ENCODE measurements at regions not wholly inside any gene's neighbourhood (a gene's known extent, or its start where the extent isn't known, plus 50 kb on each side); places are given as distances from the start of the nearest gene placed in this dataset.

DNA sequence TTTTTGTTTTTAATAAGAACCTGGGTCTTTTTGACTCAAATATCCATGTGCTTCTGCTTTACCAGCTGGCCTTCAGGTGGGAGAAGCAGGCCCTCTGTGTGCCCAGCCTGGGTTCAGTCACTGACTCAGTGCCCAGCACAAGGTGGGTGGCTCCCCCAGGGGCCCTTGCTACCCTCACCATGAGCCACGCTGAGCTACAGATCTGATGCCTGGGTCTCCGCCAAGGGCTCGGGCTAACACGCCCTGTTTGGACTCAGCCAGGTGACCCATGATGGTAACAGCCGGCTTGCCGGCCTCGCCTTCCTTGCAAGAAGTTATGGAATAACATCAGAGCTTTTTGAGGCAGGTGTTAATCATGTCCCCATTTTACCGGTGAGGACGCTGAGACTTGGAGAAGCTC lies 109.5 kb upstream of the NLRP1 start:
- TF ChIP-seq POLR2A (IDR thresholded peaks at IDR 0.05) (no peak), CTCF (IDR thresholded peaks at IDR 0.05) (no peak), EP300 (IDR thresholded peaks at IDR 0.05) (no peak)
- Histone ChIP-seq H3K36me3 (no peaks in the 10 kb centered on the region), H3K27me3 (no peaks in the 10 kb centered on the region), H3K4me1 (no peaks in the 10 kb centered on the region), H3K27ac (no peak overlapping the region), H3K9me3 (peaks cover 0 to 9% (median 0%) of the 10 kb centered on the region in 4 donors), H3K4me3 (no peak overlapping the region)
- DNase-seq (ENCODE audit: low spot score in 2 of 2) = no peak
- WGBS, 2 donors = 74 to 82% methylated on average over 9 of the region's 9 CpGs

GRCh38 chr17:5694551-5694950 lies 110.2 kb upstream of the NLRP1 start:
- H3K27me3 ChIP-seq = no peaks in the 10 kb centered on the region
- 27 to 30% methylated on average over 8 of the region's 8 CpGs for WGBS, 2 donors

GRCh38 chr17:5695480-5695879 lies 111.2 kb upstream of the NLRP1 start:
- no peak for TF ChIP-seq EP300 (IDR thresholded peaks at IDR 0.05)
- TF ChIP-seq CTCF (IDR thresholded peaks at IDR 0.05) = no peak
- TF ChIP-seq POLR2A (IDR thresholded peaks at IDR 0.05) = no peak
- no peak overlapping the region for H3K4me3 ChIP-seq
- H3K27me3 ChIP-seq = no peaks in the 10 kb centered on the region
- H3K4me1 ChIP-seq = no peaks in the 10 kb centered on the region
- H3K9me3 ChIP-seq = peaks cover 0 to 8% (median 0%) of the 10 kb centered on the region in 4 donors
- no peaks in the 10 kb centered on the region for H3K36me3 ChIP-seq
- DNase-seq (ENCODE audit: low spot score in 2 of 2) = no peak
- whole genome bisulfite sequencing, 2 donors = 52 to 61% methylated on average over 3 of the region's 3 CpGs
- H3K27ac ChIP-seq = no peak overlapping the region

More at GRCh38 chr17:5694551-5694950, 110.2 kb upstream of the NLRP1 start:
- no peak for DNase-seq (ENCODE audit: low spot score in 2 of 2)
- Histone ChIP-seq H3K27ac (no peak overlapping the region), H3K9me3 (peaks cover 0 to 11% (median 0%) of the 10 kb centered on the region in 4 donors), H3K4me3 (no peak overlapping the region), H3K4me1 (no peaks in the 10 kb centered on the region), H3K36me3 (no peaks in the 10 kb centered on the region)
- no peak for TF ChIP-seq EP300 (IDR thresholded peaks at IDR 0.05)
- no peak for TF ChIP-seq CTCF (IDR thresholded peaks at IDR 0.05)
- no peak for TF ChIP-seq POLR2A (IDR thresholded peaks at IDR 0.05)

DNA sequence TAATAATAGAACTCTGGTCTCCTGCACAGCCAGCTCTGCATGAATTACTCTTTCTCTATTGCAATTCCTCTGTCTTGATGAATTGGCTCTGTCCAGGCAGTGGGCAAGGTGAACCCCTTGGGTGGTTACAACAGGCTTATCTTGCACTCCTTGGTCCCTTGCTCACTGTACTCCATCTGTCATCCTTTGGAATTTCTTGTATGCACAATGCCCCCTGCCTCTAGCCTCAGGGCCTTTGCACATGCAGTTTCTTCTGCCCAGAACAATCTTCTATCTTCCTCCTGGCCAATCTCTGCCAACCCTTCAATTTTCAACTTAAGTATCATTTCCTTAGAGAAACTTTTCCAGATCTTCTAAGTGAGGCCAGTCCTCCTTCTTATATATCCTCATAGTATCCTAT lies 114.7 kb upstream of the NLRP1 start:
- Histone ChIP-seq H3K4me1 (no peaks in the 10 kb centered on the region), H3K27ac (no peak overlapping the region)

GRCh38 chr17:5699814-5700213 lies 115.5 kb upstream of the NLRP1 start:
- Histone ChIP-seq H3K4me3 (no peak overlapping the region), H3K4me1 (no peaks in the 10 kb centered on the region), H3K27me3 (no peaks in the 10 kb centered on the region), H3K27ac (no peak overlapping the region), H3K36me3 (no peaks in the 10 kb centered on the region), H3K9me3 (peaks cover 0 to 32% (median 0%) of the 10 kb centered on the region in 4 donors)
- DNase-seq (ENCODE audit: low spot score in 2 of 2) = no peak
- TF ChIP-seq EP300 (IDR thresholded peaks at IDR 0.05) (no peak), POLR2A (IDR thresholded peaks at IDR 0.05) (no peak), CTCF (IDR thresholded peaks at IDR 0.05) (no peak)
- 21 to 30% methylated on average over 7 of the region's 7 CpGs for WGBS, 2 donors

More for the DNA sequence above, 114.7 kb upstream of the NLRP1 start:
- no peaks in the 10 kb centered on the region for H3K36me3 ChIP-seq
- no peak for DNase-seq (ENCODE audit: low spot score in 2 of 2)
- H3K4me3 ChIP-seq = no peak overlapping the region
- no peaks in the 10 kb centered on the region for H3K27me3 ChIP-seq
- H3K9me3 ChIP-seq = peaks cover 0 to 32% (median 0%) of the 10 kb centered on the region in 4 donors
- no peak for TF ChIP-seq EP300 (IDR thresholded peaks at IDR 0.05)
- TF ChIP-seq POLR2A (IDR thresholded peaks at IDR 0.05) = no peak
- TF ChIP-seq CTCF (IDR thresholded peaks at IDR 0.05) = no peak

Data from tibial nerve (tissue), 4 donors.